HG03520 (cell line): ENCODE measurements at regions not wholly inside any gene's neighbourhood (a gene's known extent, or its start where the extent isn't known, plus 50 kb on each side); places are given as distances from the start of the nearest gene placed in this dataset.
"Not testable (repeated sequence)": the region's sequence is repeated elsewhere in the genome, so short reads cannot be mapped to it uniquely, and the experiment has no call there.

Source experiments
- ATAC-seq: cut with Tn5 transposase; IDR thresholded peaks from one replicate; pipeline ENCODE4 v1.9.1; 2021; ENCODE audit warnings: mild to moderate bottlenecking, moderate library complexity; ENCODE audit not compliant: unreplicated experiment

GRCh38 chr3:87621667-87622066 lies 345.3 kb upstream of the POU1F1 start:
- ATAC-seq = peak; percentile 85

DNA sequence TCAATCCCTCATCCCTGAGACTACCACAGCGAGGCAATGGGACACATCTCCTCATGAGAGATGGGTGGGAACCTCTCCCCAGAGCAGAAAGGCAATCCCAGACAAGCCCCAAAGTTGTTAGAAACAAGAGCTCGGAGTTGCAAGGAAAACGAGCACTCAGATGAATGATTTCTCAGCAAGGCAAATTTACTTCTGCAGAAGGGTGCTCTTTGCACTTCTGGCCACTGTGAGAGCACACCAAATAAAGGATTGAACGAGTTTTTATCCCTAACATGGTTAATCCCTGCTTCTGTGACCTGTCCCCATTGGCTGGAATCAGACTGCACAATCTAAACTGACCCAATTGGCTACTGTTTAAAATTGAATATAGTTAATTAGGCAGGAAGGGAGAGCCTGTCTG lies 339.1 kb upstream of the POU1F1 start:
- ATAC-seq = no peak

GRCh38 chr3:87614998-87615397 lies 338.6 kb upstream of the POU1F1 start:
- ATAC-seq = no peak

GRCh38 chr3:87607234-87607633 lies 330.9 kb upstream of the POU1F1 start:
- ATAC-seq = no peak

DNA sequence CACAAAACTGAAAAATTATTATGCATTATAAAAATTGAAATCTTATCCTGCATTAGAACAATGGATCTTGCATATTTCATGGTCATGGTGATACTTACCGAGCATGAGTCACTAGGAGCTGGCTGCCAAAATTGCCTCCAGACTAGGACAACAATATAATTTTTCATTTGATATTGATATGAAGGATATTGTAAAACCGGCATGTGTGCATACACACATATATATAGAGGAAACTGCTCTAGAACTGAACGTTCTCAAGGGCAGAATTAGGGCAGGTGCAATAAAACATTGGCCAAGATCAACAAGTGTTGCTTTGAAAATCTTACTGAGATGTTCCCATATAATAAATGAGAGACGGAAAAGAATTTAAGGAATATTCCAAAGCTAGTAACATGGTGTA lies 319.4 kb upstream of the POU1F1 start:
- no peak for ATAC-seq

DNA sequence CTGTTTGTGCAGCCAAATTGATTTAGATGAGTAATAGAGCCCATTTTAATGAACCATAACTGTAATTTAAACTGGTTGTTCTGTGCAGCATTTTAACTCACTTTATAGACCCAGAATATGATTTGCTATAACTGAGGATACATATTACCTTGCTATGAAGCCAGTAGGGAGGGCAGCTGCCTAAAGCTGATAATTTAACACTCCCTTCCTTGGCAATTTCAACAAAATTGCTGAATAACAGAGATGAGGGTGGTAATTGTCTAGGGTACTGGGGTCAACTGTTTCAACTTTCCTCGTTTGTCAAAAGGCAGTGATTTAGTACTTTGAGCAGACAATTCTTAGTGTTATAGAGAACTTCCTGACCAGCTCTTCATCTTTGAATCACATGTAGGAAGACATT lies 304.9 kb upstream of the POU1F1 start:
- no peak for ATAC-seq

DNA sequence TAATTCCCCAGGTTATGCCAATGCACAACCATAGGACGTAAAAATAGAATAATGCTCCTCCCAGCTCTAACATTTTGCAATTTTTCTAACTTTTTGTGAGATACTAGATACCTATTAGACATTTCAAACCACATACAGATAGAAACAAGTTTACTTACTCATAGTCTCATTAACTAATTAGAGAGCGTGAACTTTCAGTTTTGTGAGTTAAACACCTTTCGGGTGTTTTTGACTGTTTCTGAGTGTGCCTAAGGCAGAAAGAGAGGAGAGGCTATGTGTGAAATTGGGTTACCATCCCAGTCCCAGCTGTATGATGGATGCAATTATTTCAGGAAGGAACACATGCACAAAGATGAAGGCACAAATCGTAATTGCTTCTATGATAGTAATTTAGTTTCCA lies 300.4 kb upstream of the POU1F1 start:
- ATAC-seq = no peak

GRCh38 chr3:87575550-87575949 lies 299.2 kb upstream of the POU1F1 start:
- ATAC-seq = no peak

DNA sequence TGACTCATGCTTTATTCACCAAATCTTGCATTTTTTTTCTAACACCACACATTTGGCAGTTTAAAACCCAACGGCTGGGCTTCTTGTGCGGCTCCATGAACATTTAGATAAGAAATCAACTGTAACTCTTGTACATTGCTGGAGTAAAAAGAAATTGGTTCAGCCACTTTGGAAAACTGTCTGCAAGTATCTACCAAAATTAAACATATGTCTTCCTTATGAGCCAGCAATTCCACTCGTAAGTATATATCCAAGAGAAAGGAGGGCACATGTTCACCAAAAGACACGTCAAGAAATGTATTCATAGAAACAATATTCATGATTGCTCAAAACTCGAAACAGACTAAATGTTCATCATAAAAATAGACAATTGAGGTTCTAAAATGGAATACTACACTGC lies 291.9 kb upstream of the POU1F1 start:
- no peak for ATAC-seq

DNA sequence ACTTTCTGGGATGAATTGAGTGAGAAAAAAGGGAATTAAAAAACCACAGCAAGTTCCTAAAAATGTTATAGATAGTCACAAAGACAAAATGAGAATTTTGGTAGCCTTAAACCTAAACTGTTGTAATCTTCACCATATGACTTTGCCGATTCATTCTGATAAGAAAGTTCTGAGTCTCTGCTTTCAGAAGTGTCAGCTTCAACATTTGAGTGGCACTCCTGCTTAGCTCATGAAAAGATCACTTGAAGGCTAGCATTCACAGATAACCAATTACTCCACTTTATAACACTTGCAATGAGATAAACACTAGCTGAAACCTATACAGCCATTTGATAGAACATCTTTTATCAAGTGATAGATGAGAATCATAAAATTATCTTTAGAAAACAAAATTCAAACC lies 288.1 kb upstream of the POU1F1 start:
- no peak for ATAC-seq

GRCh38 chr3:87563712-87564111 lies 287.3 kb upstream of the POU1F1 start:
- ATAC-seq = no peak

DNA sequence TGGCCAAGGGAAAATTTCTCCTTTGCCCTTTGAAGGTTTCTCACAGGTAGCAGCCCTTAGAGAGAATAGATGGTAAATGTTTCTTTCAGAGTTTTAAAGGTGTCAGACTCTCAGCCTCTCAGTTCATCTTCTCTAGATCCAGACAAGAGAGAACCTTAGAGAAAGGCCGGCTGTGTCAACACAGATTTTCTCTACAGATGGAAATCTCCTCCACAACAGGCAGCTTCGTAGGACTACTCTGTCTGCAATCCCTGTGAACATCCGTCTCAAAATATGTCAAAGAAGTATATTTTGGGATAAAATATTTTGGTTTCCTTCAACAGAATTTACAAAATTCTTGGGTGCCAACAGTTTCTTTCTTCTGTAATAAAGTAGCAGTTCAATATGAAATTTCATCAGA lies 282.1 kb upstream of the POU1F1 start:
- no peak for ATAC-seq

GRCh38 chr3:87555290-87555689 lies 278.9 kb upstream of the POU1F1 start:
- ATAC-seq = no peak

GRCh38 chr3:87553058-87553457 lies 276.7 kb upstream of the POU1F1 start:
- no peak for ATAC-seq

GRCh38 chr3:87550892-87551291 lies 274.5 kb upstream of the POU1F1 start:
- ATAC-seq = no peak

DNA sequence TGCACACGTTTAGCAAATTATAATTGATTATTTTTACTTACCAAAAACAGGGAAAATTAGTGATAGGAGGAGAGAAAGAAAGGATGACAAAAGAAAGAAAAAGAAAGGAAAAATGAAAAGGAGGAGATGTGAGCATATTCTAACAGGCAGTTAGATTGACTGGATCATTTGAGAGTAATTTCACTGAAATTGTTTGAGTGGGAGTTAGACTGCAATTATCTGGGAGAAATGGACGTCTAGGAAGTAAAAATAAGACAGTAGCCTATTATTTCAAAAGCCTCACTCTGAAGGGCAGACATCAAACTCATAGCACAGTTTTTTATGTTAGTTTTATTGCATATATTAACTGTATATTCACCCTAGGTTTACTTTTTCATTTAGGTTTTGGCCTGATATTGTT lies 272.8 kb upstream of the POU1F1 start:
- ATAC-seq = no peak

GRCh38 chr3:87548271-87548670 lies 271.9 kb upstream of the POU1F1 start:
- no peak for ATAC-seq

DNA sequence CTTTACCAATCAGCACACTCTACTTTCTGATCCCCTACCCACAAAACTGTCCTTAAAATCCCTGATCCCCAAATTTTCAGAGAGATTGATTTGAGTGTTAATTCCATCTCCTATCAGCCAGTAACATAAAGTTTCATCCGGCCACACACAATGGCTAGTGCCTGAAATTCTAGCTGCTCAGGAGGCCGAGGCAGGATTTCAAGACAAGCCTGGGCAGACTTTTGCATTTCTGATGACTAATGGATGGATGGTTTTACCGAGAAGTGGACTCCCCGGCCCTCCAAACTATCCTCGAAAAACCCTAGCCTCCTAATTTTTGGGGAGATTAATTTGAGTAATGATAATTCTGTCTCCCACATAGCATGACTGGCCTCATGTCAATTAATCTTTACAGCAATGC lies 269.8 kb upstream of the POU1F1 start:
- no peak for ATAC-seq

DNA sequence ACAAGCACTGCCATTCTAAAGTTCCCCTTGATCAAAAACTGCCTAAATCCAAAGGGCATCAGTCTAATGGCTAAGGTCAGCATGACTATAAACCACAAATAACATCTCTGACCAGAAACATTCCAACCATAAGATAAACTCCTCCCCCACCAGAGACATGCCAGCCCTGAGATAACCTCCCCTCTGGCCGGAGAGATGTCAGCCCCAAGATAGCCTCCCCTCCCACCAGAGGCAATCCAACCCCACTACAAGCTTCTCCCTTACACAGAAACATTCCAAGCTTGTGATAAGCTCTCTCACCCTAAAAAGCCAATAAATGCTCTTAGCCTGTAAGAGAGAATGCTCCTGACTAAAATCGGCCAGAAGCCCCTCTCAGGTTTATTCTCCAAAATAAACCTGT lies 267.0 kb upstream of the POU1F1 start:
- not testable (repeated sequence) for ATAC-seq

GRCh38 chr3:87541723-87542122 lies 265.3 kb upstream of the POU1F1 start:
- no peak for ATAC-seq

DNA sequence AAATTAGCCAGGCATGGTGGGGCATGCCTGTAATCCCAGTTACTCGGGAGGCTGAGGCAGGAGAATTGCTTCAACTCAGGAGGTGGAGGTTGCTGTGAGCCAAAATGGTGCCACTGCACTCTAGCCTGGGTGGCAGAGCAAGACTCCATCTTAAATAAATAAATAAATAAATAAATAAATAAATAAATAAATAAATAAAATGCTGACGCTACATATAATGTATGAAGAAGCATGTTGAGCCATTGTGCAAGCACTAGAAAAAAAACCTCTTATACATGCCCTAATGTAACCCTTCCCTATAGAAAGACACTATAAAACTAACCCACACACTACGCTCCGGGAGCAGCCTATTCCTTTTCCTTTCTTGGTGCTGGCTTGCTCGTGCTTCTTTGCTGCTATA lies 262.3 kb upstream of the POU1F1 start:
- not testable (repeated sequence) for ATAC-seq

DNA sequence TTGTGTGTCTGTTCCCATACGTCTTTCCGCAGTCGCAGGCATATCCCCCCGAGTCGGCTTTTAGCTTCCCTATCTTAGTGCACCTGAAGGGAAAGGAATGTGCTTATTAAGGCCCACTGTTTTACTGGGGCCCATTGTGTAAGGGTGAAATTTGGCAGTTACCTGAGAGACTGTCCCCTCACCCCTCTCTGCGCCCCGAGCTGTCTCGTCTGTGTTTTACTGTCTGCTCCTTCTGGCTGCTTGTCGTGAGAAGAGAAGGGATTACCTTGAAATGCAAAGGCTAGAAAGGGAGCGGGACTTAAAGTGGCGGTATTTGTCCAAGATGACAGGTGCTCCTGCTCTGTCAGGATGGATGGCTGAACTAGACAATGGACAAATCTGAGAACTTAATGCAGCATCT lies 233.0 kb upstream of the POU1F1 start:
- no peak for ATAC-seq

- no peak for ATAC-seq
Observed at GRCh38 chr3:87508921-87509320, 232.5 kb upstream of the POU1F1 start.

DNA sequence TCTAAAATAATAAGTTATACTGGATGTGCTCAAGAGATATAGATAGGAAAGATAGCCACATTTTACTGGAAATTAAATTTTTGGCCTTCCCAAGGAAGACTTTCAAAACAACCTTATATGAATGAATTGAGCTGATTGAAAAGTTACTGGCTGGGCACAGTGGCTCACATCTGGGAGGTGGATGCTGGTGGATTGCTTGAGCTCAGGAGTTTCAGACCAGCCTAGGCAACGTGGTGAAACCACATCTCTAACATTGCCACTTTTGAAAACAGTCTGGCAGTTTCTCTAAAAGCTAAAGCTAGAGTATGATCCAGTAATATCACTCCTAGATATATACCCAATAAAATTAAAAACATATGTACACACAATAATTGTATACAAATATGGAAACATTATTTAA lies 231.4 kb upstream of the POU1F1 start:
- ATAC-seq = no peak
